ENCODE measurements at regions not wholly inside any gene's neighbourhood (a gene's known extent, or its start where the extent isn't known, plus 50 kb on each side); places are given as distances from the start of the nearest gene placed in this dataset.

- no peak for TF ChIP-seq CTCF (IDR thresholded peaks at IDR 0.05)
- TF ChIP-seq POLR2AphosphoS5 (IDR thresholded peaks at IDR 0.05; ENCODE audit: low read depth, low read length): no peak
- no peak for TF ChIP-seq SIN3A (IDR thresholded peaks at IDR 0.05; ENCODE audit: borderline replicate concordance, insufficient read depth, low read depth, low read length)
These were observed 622.5 kb upstream of the NR5A2 start for GRCh38 chr1:199404976-199405375.
